ENCODE measurements at regions not wholly inside any gene's neighbourhood (a gene's known extent, or its start where the extent isn't known, plus 50 kb on each side); places are given as distances from the start of the nearest gene placed in this dataset.

DNA sequence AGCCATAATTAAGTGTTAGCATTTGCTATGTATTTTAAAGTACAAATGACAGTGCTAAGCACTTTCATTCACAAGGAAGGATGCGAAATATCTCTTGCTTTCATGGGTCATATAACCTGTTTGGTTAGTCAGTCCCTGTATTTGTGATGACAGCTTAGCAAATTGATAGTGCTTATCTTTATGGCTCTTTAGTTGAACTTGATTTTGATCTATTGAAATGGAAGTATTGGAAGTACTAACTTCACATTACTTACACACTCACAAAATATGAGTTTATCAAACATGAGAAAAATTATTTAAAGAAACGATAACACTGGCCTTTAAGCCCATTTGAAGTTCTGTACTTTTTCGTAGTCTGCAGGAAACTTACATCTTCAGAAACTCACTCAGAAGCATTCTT lies 97.4 kb upstream of the NEUROD1 start:
- peaks cover 39% of the 10 kb centered on the region for H3K4me1 Mint-ChIP-seq (ENCODE audit: unreplicated experiment)
- no peak for DNase-seq (ENCODE audit: extremely low spot score, unreplicated experiment)
- peaks cover 10% of the 10 kb centered on the region for H3K9me3 Mint-ChIP-seq
- H3K27ac Mint-ChIP-seq = no peak overlapping the region
- H3K36me3 Mint-ChIP-seq = peaks cover 4% of the 10 kb centered on the region
- TF ChIP-seq, protein P1, sequence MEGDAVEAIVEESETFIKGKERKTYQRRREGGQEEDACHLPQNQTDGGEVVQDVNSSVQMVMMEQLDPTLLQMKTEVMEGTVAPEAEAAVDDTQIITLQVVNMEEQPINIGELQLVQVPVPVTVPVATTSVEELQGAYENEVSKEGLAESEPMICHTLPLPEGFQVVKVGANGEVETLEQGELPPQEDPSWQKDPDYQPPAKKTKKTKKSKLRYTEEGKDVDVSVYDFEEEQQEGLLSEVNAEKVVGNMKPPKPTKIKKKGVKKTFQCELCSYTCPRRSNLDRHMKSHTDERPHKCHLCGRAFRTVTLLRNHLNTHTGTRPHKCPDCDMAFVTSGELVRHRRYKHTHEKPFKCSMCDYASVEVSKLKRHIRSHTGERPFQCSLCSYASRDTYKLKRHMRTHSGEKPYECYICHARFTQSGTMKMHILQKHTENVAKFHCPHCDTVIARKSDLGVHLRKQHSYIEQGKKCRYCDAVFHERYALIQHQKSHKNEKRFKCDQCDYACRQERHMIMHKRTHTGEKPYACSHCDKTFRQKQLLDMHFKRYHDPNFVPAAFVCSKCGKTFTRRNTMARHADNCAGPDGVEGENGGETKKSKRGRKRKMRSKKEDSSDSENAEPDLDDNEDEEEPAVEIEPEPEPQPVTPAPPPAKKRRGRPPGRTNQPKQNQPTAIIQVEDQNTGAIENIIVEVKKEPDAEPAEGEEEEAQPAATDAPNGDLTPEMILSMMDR (conservative IDR thresholded peaks at IDR 0.05) = no peak
- H3K4me3 Mint-ChIP-seq = no peak overlapping the region
- H3K27me3 Mint-ChIP-seq = peaks cover 10% of the 10 kb centered on the region

DNA sequence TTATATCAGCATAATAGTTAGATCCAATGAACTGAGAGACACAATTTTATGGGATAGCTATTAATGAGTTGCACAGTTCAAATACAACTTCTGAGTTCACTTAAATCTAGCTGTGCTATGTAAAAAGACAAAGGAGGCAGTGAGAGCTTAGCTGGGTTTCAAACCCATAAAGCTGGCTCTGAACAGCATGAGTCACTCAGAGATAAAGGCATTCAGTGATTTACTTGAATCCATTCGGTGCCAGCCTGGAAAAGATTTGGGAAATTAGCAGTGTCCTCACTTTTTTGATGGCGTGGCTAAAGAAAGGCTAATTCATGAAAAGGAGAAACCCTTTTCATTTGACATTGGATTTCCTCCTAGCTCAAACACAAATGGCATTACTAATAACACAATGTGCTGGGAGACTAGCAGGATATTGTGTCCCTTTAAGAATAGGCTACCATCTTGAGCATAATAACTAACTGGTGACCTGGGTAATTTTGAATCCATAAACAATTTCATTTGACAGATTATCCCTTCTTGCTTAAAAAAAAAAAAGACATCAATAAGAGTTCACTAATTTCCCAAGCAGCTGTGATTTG lies 98.4 kb upstream of the NEUROD1 start:
- peaks cover 7% of the 10 kb centered on the region for H3K27me3 Mint-ChIP-seq
- H3K4me3 Mint-ChIP-seq = no peak overlapping the region
- H3K9me3 Mint-ChIP-seq = peaks cover 4% of the 10 kb centered on the region
- no peak for DNase-seq (ENCODE audit: extremely low spot score, unreplicated experiment)
- H3K4me1 Mint-ChIP-seq (ENCODE audit: unreplicated experiment) = peaks cover 49% of the 10 kb centered on the region
- peaks cover 4% of the 10 kb centered on the region for H3K36me3 Mint-ChIP-seq
- TF ChIP-seq, protein P1 (conservative IDR thresholded peaks at IDR 0.05) = no peak
- H3K27ac Mint-ChIP-seq = peak overlapping the region; percentile 93

GRCh38 chr2:181779288-181780021 lies 99.1 kb upstream of the NEUROD1 start:
- no peak for DNase-seq (ENCODE audit: extremely low spot score, unreplicated experiment)
- no peaks in the 10 kb centered on the region for H3K36me3 Mint-ChIP-seq
- H3K4me3 Mint-ChIP-seq = peak overlapping the region; percentile 64
- TF ChIP-seq, protein P1 (conservative IDR thresholded peaks at IDR 0.05) = no peak
- H3K9me3 Mint-ChIP-seq = no peaks in the 10 kb centered on the region
- peaks cover 56% of the 10 kb centered on the region for H3K4me1 Mint-ChIP-seq (ENCODE audit: unreplicated experiment)
- H3K27ac Mint-ChIP-seq = peak overlapping the region; percentile 93
- H3K27me3 Mint-ChIP-seq = peaks cover 2% of the 10 kb centered on the region

DNA sequence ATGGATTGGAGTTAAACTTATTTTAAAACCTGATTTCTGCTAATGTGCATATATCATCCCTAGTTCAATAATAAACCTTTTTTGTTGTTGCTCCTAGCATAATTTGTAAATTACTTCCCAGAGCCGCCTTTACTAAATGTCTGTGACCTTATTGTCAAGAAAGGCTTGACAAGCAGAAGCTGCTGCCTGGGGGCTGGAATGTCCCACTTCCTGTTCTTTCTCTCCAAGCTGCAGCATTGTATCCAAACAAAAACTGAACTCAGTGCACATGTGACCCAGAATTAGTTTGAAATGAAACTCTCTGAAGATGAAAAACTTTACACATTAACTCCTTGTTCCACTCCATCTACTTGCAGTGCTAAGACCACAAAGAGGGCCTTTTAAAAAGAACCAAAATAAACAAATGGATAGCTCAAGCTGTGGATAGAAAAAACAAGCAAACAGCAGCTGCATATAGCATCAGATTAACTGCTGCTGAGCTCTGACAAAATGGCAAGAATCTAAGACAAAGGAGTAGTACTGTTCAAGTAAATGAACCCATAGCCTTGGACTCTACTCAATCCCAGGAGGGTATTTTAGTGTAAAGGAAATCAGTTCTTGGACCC lies 99.8 kb upstream of the NEUROD1 start:
- TF ChIP-seq, protein P1 (conservative IDR thresholded peaks at IDR 0.05) = no peak
- no peak for DNase-seq (ENCODE audit: extremely low spot score, unreplicated experiment)
- Mint-ChIP-seq H3K4me1 (ENCODE audit: unreplicated experiment) (peaks cover 58% of the 10 kb centered on the region), H3K27ac (peak overlapping the region; percentile 93), H3K9me3 (no peaks in the 10 kb centered on the region), H3K27me3 (peaks cover 2% of the 10 kb centered on the region), H3K4me3 (peak overlapping the region; percentile 64), H3K36me3 (no peaks in the 10 kb centered on the region)

DNA sequence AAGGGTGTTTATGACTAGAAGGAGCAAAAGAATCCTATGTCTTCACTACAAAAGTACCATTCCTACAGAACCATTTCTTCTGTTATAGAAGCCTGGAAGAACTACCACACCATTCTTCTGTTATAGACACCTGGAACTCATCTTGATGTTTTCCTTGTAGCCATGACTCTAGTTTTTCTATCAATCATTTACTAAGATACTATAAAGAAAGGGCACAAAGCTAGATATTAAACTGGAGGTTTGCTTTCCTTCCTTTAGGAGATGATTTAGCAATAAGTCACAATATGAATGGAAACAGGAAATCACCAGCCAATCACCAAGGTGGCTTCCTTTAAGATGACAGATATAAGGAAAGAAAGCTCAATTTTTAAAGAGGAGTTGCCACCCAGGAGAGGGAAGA lies 100.3 kb upstream of the NEUROD1 start:
- no peaks in the 10 kb centered on the region for H3K9me3 Mint-ChIP-seq
- no peak for DNase-seq (ENCODE audit: extremely low spot score, unreplicated experiment)
- TF ChIP-seq, protein P1 (conservative IDR thresholded peaks at IDR 0.05) = no peak
- peak overlapping the region; percentile 15 for H3K4me3 Mint-ChIP-seq
- peaks cover 58% of the 10 kb centered on the region for H3K4me1 Mint-ChIP-seq (ENCODE audit: unreplicated experiment)
- no peaks in the 10 kb centered on the region for H3K36me3 Mint-ChIP-seq
- H3K27ac Mint-ChIP-seq = peak overlapping the region; percentile 93
- peaks cover 2% of the 10 kb centered on the region for H3K27me3 Mint-ChIP-seq

All from type B pancreatic cell (in vitro differentiated cells).